Gastroesophageal sphincter (tissue), 3 donors: ENCODE measurements at regions not wholly inside any gene's neighbourhood (a gene's known extent, or its start where the extent isn't known, plus 50 kb on each side); places are given as distances from the start of the nearest gene placed in this dataset.

Source experiments
- CTCF ChIP-seq, 4 experiments: fragments of 200-600 bp in 2 of 4; fragments of 450-650 bp in 2 of 4; sonication (generic) in 1 of 4; IDR thresholded peaks; one replicate each; pipeline ENCODE4 v1.5.1; 2017 to 2019; ENCODE audit warnings: antibody characterized with exemption in 4 of 4, mild to moderate bottlenecking in 2 of 4, moderate library complexity in 2 of 4
- EP300 ChIP-seq: sonication (generic); formaldehyde crosslinking; IDR thresholded peaks from one replicate; pipeline ENCODE4 v1.6.1; 2017; ENCODE audit warnings: antibody characterized with exemption, mild to moderate bottlenecking
- POLR2A ChIP-seq, 2 donors: fragments of 450-650 bp; IDR thresholded peaks; one replicate each; pipeline ENCODE4 v1.6.1; 2017; ENCODE audit warnings: antibody characterized with exemption in 2 of 2, mild to moderate bottlenecking in 2 of 2, moderate library complexity in 1 of 2
- POLR2AphosphoS5 ChIP-seq: sonication (generic); formaldehyde crosslinking; IDR thresholded peaks from one replicate; pipeline ENCODE4 v1.6.1; 2017; ENCODE audit warnings: antibody characterized with exemption

GRCh38 chr20:56173438-56173837 lies 75.1 kb upstream of the MC3R start:
- TF ChIP-seq CTCF (IDR thresholded peaks at IDR 0.05) = no peak
- no peak for TF ChIP-seq POLR2A (IDR thresholded peaks at IDR 0.05)
- TF ChIP-seq POLR2AphosphoS5 = no peak
- no peak for TF ChIP-seq EP300
